Activated T-helper 17 cell treated with anti-CD3 and anti-CD28 coated beads, Interleukin-2, amount 50 U/mL, for 72 hours (primary cell): ENCODE measurements at regions not wholly inside any gene's neighbourhood (a gene's known extent, or its start where the extent isn't known, plus 50 kb on each side); places are given as distances from the start of the nearest gene placed in this dataset.

Experiments
- ATAC-seq: fragments of 150-1000 bp; cut with Tn5 transposase; replicated peaks from 2 replicates; pipeline ENCODE4 v1.10.0; 2021; ENCODE audit warnings: mild to moderate bottlenecking, moderate library complexity
- H3K27ac Mint-ChIP-seq: one replicate; pipeline ENCODE4 v1.8.0; 2022; ENCODE audit warnings: mixed read lengths
- H3K27me3 Mint-ChIP-seq: one replicate; pipeline ENCODE4 v1.8.0; 2022; ENCODE audit warnings: mixed read lengths
- H3K36me3 Mint-ChIP-seq: one replicate; pipeline ENCODE4 v1.8.0; 2022; ENCODE audit warnings: low read depth, mild to moderate bottlenecking, mixed read lengths
- H3K4me1 Mint-ChIP-seq: one replicate; pipeline ENCODE4 v1.8.0; 2022; ENCODE audit warnings: mixed read lengths
- H3K4me3 Mint-ChIP-seq: one replicate; pipeline ENCODE4 v1.8.0; 2022; ENCODE audit warnings: mild to moderate bottlenecking, mixed read lengths
- H3K9me3 Mint-ChIP-seq: one replicate; pipeline ENCODE4 v1.8.0; 2022; ENCODE audit warnings: mixed read lengths

GRCh38 chr15:94930441-94930840, 699.1 kb downstream of the MCTP2 start:
- Mint-ChIP-seq H3K36me3 (no peaks in the 10 kb centered on the region), H3K27ac (no peak overlapping the region), H3K4me1 (no peaks in the 10 kb centered on the region), H3K4me3 (no peak overlapping the region), H3K9me3 (peaks cover 5% of the 10 kb centered on the region), H3K27me3 (no peaks in the 10 kb centered on the region)
- ATAC-seq, result no peak

- Mint-ChIP-seq H3K36me3 (no peaks in the 10 kb centered on the region), H3K4me1 (no peaks in the 10 kb centered on the region), H3K27me3 (no peaks in the 10 kb centered on the region), H3K27ac (no peak overlapping the region), H3K4me3 (no peak overlapping the region), H3K9me3 (peaks cover 5% of the 10 kb centered on the region)
- no peak for ATAC-seq
These were observed 699.6 kb downstream of the MCTP2 start for GRCh38 chr15:94930960-94931359.

- Mint-ChIP-seq H3K36me3 (no peaks in the 10 kb centered on the region), H3K4me1 (no peaks in the 10 kb centered on the region), H3K27ac (no peak overlapping the region), H3K27me3 (no peaks in the 10 kb centered on the region), H3K9me3 (peaks cover 5% of the 10 kb centered on the region), H3K4me3 (no peak overlapping the region)
- ATAC-seq, result no peak
These were observed 703.1 kb downstream of the MCTP2 start for GRCh38 chr15:94934440-94934839.

GRCh38 chr15:94937242-94937641, 705.9 kb downstream of the MCTP2 start:
- Mint-ChIP-seq H3K9me3 (peaks cover 5% of the 10 kb centered on the region), H3K4me1 (no peaks in the 10 kb centered on the region), H3K36me3 (no peaks in the 10 kb centered on the region), H3K27me3 (no peaks in the 10 kb centered on the region), H3K4me3 (no peak overlapping the region), H3K27ac (no peak overlapping the region)
- ATAC-seq, result no peak

GRCh38 chr15:94943888-94944287, 712.5 kb downstream of the MCTP2 start:
- no peak overlapping the region for H3K4me3 Mint-ChIP-seq
- no peaks in the 10 kb centered on the region for H3K4me1 Mint-ChIP-seq
- no peak overlapping the region for H3K27ac Mint-ChIP-seq
- ATAC-seq, result no peak
- peaks cover 3% of the 10 kb centered on the region for H3K9me3 Mint-ChIP-seq
- no peaks in the 10 kb centered on the region for H3K27me3 Mint-ChIP-seq
- H3K36me3 Mint-ChIP-seq, result no peaks in the 10 kb centered on the region

GRCh38 chr15:94951538-94951937, 720.2 kb downstream of the MCTP2 start:
- H3K36me3 Mint-ChIP-seq, result no peaks in the 10 kb centered on the region
- no peak for ATAC-seq
- peaks cover 3% of the 10 kb centered on the region for H3K27me3 Mint-ChIP-seq
- peaks cover 15% of the 10 kb centered on the region for H3K9me3 Mint-ChIP-seq
- H3K27ac Mint-ChIP-seq, result no peak overlapping the region
- no peak overlapping the region for H3K4me3 Mint-ChIP-seq
- no peaks in the 10 kb centered on the region for H3K4me1 Mint-ChIP-seq

GRCh38 chr15:94963953-94964352, 732.6 kb downstream of the MCTP2 start:
- Mint-ChIP-seq H3K27me3 (no peaks in the 10 kb centered on the region), H3K36me3 (no peaks in the 10 kb centered on the region), H3K4me3 (no peak overlapping the region), H3K27ac (no peak overlapping the region), H3K4me1 (no peaks in the 10 kb centered on the region), H3K9me3 (peaks cover 13% of the 10 kb centered on the region)
- no peak for ATAC-seq

- H3K36me3 Mint-ChIP-seq, result no peaks in the 10 kb centered on the region
- H3K27ac Mint-ChIP-seq, result no peak overlapping the region
- no peak overlapping the region for H3K4me3 Mint-ChIP-seq
- H3K27me3 Mint-ChIP-seq, result no peaks in the 10 kb centered on the region
- H3K9me3 Mint-ChIP-seq, result peaks cover 11% of the 10 kb centered on the region
- no peaks in the 10 kb centered on the region for H3K4me1 Mint-ChIP-seq
- no peak for ATAC-seq
These were observed 734.2 kb downstream of the MCTP2 start for GRCh38 chr15:94965593-94965992.

GRCh38 chr15:94968133-94968532, 736.8 kb downstream of the MCTP2 start:
- Mint-ChIP-seq H3K27me3 (no peaks in the 10 kb centered on the region), H3K9me3 (peaks cover 8% of the 10 kb centered on the region), H3K36me3 (no peaks in the 10 kb centered on the region), H3K4me1 (no peaks in the 10 kb centered on the region), H3K27ac (no peak overlapping the region), H3K4me3 (no peak overlapping the region)
- ATAC-seq, result no peak

GRCh38 chr15:94970096-94970495, 738.7 kb downstream of the MCTP2 start:
- Mint-ChIP-seq H3K4me1 (no peaks in the 10 kb centered on the region), H3K36me3 (no peaks in the 10 kb centered on the region), H3K27ac (no peak overlapping the region), H3K9me3 (peaks cover 4% of the 10 kb centered on the region), H3K4me3 (no peak overlapping the region), H3K27me3 (no peaks in the 10 kb centered on the region)
- ATAC-seq, result no peak

- Mint-ChIP-seq H3K27me3 (no peaks in the 10 kb centered on the region), H3K4me1 (no peaks in the 10 kb centered on the region), H3K36me3 (no peaks in the 10 kb centered on the region), H3K27ac (no peak overlapping the region), H3K9me3 (peaks cover 4% of the 10 kb centered on the region), H3K4me3 (no peak overlapping the region)
- no peak for ATAC-seq
These were observed 739.4 kb downstream of the MCTP2 start for GRCh38 chr15:94970802-94971201.

GRCh38 chr15:94972314-94972713, 741.0 kb downstream of the MCTP2 start:
- H3K4me1 Mint-ChIP-seq, result no peaks in the 10 kb centered on the region
- no peaks in the 10 kb centered on the region for H3K36me3 Mint-ChIP-seq
- H3K9me3 Mint-ChIP-seq, result no peaks in the 10 kb centered on the region
- ATAC-seq, result no peak
- H3K4me3 Mint-ChIP-seq, result no peak overlapping the region
- no peaks in the 10 kb centered on the region for H3K27me3 Mint-ChIP-seq
- H3K27ac Mint-ChIP-seq, result no peak overlapping the region

- Mint-ChIP-seq H3K9me3 (peaks cover 4% of the 10 kb centered on the region), H3K27ac (no peak overlapping the region), H3K27me3 (no peaks in the 10 kb centered on the region), H3K4me3 (no peak overlapping the region), H3K36me3 (no peaks in the 10 kb centered on the region), H3K4me1 (no peaks in the 10 kb centered on the region)
- no peak for ATAC-seq
These were observed 755.7 kb downstream of the MCTP2 start for GRCh38 chr15:94987085-94987484.

GRCh38 chr15:94991718-94992117, 760.4 kb downstream of the MCTP2 start:
- Mint-ChIP-seq H3K9me3 (no peaks in the 10 kb centered on the region), H3K4me1 (no peaks in the 10 kb centered on the region), H3K27me3 (no peaks in the 10 kb centered on the region), H3K27ac (no peak overlapping the region), H3K36me3 (no peaks in the 10 kb centered on the region), H3K4me3 (no peak overlapping the region)
- no peak for ATAC-seq

GRCh38 chr15:95009635-95010034, 778.3 kb downstream of the MCTP2 start:
- H3K4me1 Mint-ChIP-seq, result no peaks in the 10 kb centered on the region
- no peaks in the 10 kb centered on the region for H3K27me3 Mint-ChIP-seq
- no peaks in the 10 kb centered on the region for H3K36me3 Mint-ChIP-seq
- H3K4me3 Mint-ChIP-seq, result no peak overlapping the region
- ATAC-seq, result no peak
- peaks cover 6% of the 10 kb centered on the region for H3K9me3 Mint-ChIP-seq
- H3K27ac Mint-ChIP-seq, result no peak overlapping the region

GRCh38 chr15:95013381-95013780, 782.0 kb downstream of the MCTP2 start:
- Mint-ChIP-seq H3K4me3 (no peak overlapping the region), H3K27me3 (no peaks in the 10 kb centered on the region), H3K9me3 (no peaks in the 10 kb centered on the region), H3K36me3 (no peaks in the 10 kb centered on the region), H3K4me1 (no peaks in the 10 kb centered on the region), H3K27ac (no peak overlapping the region)
- ATAC-seq, result no peak
